NCI-H1436 (cell line): ENCODE measurements at regions not wholly inside any gene's neighbourhood (a gene's known extent, or its start where the extent isn't known, plus 50 kb on each side); places are given as distances from the start of the nearest gene placed in this dataset.
"Not testable (repeated sequence)": the region's sequence is repeated elsewhere in the genome, so short reads cannot be mapped to it uniquely, and the experiment has no call there.

Experiments used
- DNase-seq: peaks from one replicate; lab custom pipeline; 2025; lab: John Stamatoyannopoulos, UW

DNA sequence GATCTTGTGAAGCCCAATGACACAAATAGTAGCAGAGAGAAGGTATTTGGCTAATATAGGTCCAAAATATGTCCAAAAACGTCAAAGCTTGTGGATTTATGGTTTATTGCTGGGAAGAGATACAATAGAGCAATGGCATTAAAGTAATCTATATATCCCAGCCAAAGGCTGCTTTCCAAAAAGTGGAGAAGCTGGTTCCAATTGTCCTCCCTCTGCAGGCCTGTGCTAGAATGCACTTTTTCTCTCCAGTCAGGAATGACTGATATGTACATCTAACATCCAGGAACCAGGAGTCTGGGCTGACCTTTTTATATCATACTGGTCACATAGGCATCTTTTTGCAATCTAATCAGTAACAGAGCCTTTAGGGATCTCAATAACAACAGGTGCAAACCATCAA, 167.1 kb upstream of the FAM3C start:
- no peak for DNase-seq

DNA sequence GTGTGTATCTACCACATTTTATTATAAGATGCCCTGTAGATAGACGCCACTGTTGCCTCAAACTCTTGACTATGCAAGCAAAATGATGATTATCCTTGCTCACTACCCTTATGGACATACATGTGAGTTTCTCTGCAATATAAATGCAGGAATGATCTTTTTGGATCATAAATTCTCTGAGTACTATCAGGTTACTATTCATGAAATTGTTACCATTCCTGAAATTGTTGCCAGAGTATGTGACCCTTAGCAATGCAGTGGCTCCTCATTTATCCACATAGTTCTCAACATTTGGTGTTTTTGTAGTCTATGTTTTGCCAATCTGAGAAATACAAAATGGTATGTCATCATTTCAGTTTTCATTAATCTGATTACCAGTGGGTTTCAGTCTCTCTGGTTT, 166.2 kb upstream of the FAM3C start:
- no peak for DNase-seq

DNA sequence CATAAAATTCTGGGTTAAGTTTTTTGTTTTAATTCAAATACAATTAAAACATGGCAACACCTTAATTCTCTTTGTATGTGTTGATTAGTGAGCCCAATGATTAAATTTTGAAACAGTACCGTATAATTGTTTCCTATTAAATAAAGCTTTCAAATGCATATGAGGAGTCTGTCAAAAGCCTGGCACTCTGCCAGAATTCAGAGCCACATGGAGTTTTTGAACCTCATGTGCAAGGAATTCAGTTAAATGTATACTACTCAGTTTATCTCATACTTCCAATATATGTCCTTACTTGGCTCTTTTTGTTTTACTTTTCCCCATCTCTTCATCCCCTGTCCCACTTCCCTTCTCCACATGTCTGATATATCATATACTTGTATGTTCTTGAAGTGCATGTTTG, 165.6 kb upstream of the FAM3C start:
- DNase-seq = peak; percentile 21

DNA sequence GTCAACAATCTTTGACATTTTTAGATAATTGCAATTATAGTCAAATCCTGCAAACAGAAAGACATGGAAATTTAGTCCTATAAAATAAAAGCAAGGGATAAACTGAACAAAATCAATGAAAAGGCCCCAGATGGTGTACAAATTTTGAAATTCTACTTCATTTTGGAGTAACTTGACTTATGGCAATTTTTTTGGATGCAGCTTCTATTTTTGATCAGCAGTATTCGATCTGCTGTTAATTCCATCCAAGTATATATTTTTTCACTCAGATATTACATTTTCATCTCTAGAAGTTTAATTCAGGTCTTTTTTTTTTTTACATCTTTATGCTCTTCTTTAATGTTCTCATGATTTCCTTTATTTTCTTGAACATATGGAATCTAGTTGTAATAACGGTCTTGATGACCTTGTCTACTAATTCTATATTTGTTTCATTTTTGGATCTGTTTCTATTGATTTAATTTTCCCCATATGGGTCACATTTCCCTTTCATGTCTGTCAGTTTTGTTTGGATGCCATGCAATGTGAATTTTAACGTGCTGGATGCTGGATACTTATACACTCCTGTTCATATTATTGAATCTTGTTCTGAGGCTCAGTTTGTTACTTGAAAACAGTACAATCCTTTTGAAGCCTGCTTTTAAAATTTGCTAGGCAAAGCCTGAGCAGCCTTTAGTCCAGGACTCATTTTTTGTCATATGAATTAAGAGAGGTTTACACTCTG, 164.3 kb upstream of the FAM3C start:
- DNase-seq = no peak

DNA sequence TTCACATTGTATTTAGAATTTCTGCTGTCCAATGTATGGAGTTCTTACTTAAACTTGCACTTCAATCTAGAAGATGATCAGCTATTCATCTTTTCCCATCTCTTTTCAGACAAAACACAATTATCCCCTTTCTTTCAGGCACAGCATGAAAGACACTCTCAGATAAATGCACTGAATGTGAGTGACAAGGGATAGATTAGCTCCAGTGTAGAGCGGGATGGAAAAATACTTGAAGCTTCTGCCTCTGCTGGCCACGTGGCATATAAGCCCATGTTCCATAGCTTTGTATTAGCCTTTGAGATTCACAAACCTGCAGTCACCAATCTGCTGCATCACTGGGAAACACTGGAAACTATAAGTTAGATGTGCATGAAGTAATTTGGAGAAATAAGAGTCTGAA, 162.2 kb upstream of the FAM3C start:
- DNase-seq = no peak

DNA sequence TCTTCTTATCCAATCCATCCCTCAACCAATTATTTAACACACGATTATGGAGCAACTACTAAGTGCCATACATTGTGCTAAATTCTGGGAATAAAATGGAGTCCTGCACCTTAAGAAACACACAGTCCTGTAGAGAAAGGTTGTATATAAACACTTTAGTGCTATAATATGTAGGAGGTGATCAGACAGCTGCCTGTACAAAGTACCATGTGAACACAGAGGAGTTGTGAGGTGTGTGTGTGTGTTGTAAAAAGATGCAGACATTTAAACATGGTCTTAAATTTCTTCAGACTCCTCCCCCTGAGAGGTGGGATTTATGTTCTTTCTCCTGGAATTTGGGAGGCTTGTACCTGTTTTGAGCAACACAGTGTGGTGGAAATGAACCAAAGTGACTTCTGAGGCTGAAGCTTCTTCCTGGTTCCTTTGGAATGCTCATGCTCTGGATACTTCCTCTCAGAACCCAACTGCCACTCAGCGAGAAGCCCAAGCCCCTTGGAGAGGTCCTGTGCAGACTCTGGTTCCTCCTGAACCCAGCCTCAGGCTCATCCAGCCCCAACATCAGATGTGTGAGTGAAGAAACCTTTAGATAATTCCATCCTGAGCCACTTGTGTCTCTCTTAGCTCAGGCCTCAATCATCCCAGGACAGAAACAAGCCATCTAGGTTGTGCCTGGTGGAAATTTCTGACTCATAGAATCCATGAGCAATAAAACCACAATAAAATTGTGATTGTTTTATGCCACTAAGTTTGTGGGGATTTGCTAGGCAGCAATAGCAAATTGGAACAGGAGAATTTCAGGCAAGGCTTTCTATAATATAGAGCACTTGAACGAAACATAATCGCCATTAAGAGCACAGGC, 161.2 kb upstream of the FAM3C start:
- DNase-seq = no peak

DNA sequence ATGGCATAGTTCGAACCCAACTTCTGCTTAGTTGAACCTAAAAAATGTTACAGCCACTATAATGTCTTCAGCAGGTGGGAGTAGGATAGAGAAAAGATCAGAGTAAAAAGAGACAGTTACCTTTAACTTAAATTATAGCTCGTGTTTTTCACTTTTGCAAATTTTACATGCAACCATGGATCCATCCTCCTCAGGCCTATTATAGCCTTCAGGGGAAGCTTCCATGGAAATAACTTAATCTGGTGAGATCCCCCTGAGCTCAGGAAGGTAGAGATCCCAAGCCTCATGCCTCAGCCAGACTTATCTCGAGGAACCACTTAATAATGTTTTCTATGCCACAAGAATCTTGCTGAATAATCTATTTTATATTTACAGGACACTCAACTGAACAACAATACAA, 159.4 kb upstream of the FAM3C start:
- DNase-seq = no peak

DNA sequence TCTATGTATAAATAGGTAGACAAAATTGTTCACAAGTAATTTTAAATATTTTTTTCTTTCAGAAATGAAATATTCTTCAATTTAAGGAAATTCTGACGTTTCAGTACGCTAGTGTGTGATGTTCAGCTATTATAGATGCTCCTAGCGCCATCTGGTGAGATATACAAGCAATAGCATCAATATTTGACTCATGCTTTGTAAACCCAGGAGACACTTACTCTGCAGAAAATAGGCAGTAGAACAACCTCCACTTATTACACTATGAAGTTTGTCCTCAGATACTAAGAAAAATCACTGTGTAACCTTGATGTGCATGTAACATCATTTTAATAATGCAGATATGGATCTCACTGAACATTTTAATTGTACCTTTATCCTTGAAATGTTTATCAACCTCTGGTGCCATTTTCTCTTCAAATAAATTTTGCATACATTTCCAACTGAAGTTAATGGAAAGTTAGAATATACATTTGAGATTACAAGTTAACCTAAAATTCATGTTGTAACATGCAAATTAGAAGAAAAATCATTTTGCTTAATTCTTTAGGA, 151.5 kb upstream of the FAM3C start:
- DNase-seq = peak; percentile 49

DNA sequence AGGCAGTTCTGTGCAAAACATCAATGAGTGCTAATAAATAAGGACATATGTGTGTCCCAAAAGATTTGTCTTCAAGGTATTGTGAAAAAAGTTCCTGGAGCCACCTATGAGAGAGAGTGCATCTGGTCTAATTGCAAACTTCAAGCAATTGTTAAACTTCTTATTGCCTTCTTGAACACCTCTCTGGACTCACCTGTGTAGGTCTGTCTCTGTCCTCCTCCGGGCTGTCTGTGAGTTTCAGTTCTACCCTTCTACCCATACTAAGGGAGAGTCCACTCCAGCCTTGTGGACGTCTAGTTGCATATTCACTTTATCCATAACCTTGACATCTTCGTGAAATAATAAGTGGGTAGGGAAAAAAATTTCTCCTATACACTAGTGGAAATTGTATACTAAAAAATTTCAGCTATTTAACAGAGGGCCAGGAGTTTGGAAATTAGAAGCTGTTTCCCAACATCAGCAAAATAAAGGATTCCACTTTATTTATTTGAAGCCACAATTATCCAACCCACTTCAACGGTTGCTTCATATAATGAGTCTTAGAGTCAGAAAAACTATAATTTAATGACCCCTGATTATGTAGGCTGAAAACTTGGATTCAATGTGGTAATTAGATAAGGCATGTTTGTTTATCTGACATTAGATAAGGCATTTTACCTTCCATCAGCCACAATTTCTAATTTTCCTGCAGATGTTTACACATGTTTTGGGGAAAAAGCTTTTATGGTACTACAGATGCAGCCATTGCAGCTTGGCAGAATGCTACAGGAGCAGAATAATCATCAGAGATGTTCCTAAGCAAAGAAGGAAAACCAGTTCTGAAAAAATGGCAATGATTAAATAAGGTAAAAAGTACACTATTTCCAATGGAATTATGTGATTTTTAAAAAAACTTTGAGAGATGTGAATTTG, 150.8 kb upstream of the FAM3C start:
- DNase-seq = no peak

DNA sequence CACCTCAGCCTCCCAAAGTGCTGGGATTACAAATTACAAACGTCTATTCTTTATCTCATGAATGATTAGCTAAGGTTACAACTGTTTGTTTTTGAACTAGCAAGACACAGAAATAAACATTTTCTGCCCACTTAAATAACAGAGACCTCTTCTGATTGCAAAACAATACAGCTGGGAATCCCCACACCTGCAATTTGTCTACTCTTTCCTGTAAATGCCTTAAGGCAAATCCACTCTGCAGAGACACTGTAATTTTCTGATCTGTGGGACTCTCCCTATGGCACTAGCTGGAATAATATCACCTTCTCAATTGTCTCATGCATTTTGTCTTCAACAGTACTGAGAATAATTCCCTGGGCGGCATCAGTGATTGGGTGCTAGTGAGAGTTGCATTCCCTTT, 149.3 kb upstream of the FAM3C start:
- no peak for DNase-seq

DNA sequence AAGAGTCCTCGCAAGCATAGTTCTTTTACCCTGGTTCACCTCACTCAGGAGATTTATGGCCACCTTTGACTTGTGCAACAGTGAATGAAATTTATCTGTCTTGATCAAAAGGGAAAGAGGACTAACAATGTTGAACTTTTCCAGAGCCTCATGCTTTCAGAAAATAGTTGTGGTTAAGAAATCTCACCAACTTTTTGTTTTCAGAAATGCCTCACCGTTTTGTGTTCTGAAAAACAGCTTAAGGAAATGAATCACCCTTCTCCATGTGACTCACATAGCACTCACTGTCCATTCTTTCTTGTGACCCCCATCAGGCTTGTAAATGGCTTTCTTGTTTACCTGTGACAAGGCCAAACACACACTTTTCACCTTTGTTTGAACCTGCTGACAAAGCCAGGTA, 148.6 kb upstream of the FAM3C start:
- no peak for DNase-seq

DNA sequence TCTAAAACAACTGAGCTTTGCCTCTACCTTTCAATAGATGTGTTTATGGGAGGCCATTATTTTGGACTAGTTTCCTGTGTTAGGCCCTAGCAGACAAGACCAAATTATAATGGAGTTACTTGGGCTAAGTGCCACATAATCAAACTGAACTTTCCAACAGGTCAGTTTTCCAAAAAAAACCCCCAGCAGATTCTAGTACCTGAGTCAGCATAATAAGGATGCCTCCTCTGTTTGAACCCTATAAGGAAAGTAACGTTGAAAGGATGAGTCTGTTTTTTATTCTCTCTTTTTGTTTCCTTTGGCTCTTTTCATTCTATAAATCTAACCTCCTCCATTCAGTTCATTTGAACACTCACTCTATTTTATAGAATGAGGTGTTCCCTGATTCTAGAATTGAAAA, 148.1 kb upstream of the FAM3C start:
- DNase-seq = no peak

DNA sequence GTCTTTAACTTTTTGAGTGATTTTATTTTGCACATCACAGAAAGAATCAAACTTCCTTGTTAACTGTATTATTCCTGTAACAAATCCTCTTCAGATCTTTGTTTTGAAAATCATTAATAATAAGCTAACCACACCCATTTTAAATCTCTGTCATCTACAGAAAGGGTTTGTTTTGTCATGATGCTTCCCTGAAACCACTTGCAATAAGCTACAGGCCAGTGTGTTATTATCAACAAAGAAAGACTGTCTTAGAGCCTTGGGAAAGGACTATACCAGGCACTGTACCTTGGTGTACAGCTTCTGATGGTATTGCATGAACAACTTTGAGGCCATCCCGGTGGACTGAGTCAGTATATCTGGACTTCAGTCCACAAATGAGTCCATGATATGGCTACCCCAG, 145.3 kb upstream of the FAM3C start:
- no peak for DNase-seq

DNA sequence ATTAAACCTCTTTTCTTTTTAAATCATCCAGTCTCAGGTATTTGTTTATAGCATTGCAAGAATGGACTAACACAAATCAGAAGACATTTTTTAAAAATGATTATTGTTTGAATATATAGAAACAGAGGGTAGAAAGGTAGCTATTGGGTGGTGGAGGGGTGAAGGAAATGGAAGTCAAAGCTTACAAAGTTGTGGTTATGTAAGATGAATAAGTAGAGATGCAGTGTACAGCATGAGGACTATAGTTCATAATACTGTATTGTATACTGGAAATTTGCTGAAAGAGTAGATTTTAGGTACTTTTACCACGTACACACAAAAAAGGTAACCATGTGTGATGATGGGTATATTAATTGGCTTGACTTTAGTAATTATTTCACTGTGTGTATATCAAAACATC, 144.0 kb upstream of the FAM3C start:
- no peak for DNase-seq

DNA sequence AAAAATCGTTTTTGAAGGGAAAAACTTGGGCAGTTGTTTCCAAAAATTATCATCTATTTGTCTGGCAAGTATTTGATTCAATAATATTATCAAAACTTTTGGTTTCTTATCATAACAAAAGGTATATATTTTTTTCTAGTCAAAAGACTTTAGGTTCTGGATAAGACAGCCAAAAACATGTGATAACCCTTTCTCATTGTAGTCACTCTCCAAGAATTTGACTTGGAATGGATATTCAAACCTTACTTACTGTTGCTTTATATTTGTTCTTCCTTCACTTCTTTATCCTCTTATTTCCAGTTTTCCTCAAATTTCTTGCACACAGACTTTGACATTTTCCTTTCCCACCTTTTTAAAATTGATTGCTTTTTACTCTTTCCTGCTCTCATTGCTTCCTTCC, 140.9 kb upstream of the FAM3C start:
- DNase-seq = no peak

DNA sequence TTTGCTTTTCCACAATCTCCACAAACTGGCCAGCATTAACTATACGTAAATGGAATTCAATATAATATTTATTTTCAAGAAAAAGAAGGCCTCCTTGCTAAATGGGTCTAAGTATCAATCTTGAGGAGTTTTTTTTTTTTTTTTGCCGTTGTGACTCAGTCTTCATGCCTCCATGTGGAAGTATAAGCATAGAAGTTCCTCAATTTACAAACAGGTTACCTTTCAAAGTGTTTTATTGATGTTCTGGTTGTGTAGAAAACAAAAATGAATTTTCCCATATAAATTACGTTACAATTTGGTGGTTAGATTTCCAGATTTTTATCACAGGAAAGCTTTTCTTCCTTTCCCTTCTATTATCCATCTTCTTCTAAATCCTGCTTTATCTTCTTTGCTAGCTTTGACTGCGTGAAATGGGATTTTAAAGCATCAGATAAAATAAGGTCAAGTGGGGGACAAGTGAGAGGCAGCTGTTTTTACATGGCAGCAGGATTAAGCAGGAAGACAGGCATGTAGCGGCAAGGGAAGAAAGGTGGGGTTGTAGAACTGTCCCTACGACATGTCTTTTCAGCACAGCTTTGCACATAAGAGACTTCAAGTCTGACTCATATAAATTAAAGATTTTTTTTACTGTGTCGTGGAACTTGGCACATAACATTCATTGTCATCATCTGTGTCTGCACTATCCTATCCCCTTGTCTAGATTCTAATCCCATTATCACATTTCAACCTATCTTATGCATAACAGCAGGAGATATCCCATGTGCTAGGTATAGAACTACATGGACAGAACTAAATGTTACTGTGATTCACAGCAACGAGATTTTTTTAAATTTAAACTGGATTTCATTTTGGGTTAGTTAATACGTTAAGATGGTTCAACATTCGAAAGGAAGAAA, 135.3 kb upstream of the FAM3C start:
- no peak for DNase-seq

DNA sequence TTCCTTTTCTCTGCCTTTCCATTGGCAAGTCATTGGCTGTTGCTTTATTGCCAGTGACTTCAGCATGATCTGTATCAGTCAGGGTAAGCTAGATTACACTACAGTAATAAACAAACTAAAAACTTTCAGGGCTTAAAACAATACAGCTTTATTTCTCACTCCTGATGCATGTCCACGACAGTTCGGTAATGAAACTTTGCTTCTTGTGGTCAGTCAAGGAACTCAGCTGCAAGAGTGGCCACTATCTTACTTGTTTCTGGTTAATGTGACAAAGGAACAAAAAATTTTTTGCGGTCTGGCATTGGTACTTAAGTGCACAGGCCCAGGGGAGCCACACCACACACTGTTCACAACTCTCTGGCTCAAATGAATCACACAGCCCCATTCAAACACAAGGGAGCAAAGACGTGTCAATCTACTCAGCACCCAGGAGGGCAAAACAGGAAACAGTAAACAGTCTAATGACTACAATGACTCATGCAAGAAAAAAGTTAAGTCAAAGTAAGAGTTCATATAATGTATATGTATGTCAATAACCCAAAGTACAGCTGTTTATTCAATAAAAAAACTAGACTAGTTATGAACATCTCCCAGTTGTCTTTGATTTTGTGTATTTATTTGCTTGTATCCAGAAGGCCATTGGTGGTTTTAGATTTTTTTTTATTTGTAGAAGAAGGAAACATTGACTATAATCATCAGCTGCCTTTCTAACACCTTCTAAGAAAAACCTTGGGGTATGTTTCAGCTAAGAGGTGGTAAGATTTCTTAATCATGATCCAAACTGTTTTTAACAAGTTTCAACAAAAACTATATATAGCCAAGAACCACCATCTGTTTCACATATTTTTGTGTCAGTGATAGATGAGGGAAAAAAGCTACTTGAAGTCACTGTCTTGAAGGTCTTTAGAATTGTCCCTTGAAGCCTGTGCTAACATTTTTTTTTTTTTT, 134.4 kb upstream of the FAM3C start:
- no peak for DNase-seq

DNA sequence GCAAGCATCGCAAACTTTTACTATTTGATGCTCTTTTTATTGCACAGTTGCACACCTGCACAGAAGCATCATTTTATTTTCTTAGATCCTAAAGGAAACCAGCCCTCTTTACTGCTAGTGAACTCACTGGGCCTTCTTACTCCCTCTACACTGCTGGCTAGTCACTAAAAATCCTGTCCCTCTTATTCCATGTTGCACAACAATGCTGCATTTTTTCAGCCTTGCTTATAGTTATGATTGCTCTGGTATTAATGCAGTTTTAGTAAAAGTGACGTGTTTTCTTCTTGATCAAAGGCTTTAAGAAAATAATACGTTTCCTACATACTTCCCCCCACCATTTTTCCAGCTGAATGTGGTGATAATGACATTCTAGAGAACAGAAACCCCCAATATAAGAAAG, 132.9 kb upstream of the FAM3C start:
- DNase-seq = no peak

DNA sequence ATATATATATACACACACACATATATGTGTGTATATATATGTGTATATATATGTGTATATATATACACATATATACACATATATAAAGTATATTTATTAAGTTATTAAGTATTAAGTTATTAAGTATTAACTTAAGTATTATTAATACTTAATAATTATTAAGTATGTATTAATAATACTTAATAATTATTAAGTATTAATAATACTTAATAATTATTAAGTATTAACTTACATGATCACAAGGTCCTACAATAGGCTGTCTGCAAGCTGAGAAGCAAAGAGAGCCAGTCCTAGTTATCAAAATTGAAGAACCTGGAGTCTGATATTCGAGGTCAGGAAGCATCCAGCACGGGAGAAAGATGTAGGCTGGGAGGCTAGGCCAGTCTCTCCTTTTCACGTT, 130.1 kb upstream of the FAM3C start:
- not testable (repeated sequence) for DNase-seq
